Activated CD4-positive, alpha-beta T cell treated with anti-CD3 and anti-CD28 coated beads, Interleukin-2, amount 50 U/mL, for 24 hours (primary cell): ENCODE measurements at regions not wholly inside any gene's neighbourhood (a gene's known extent, or its start where the extent isn't known, plus 50 kb on each side); places are given as distances from the start of the nearest gene placed in this dataset.

Source experiments
- DNase-seq, 2 donors: peaks; one replicate each; pipeline ENCODE4 v3.0.0-alpha.2; 2020; ENCODE audit warnings: low read depth in 1 of 2, low spot score in 1 of 2

- no peak for DNase-seq
Measured at GRCh38 chr6:8570256-8570920, 135.0 kb upstream of the SLC35B3 start.

GRCh38 chr6:8562125-8562524 is 126.8 kb upstream of the SLC35B3 start:
- DNase-seq: no peak

- DNase-seq: no peak
Measured at GRCh38 chr6:8558953-8559352, 123.6 kb upstream of the SLC35B3 start.

- DNase-seq: no peak
Measured at GRCh38 chr6:8557014-8557748, 121.8 kb upstream of the SLC35B3 start.

- DNase-seq: no peak
Measured at GRCh38 chr6:8556370-8557013, 121.1 kb upstream of the SLC35B3 start.

- DNase-seq: no peak
Measured at GRCh38 chr6:8551993-8552392, 116.6 kb upstream of the SLC35B3 start.

- no peak for DNase-seq
Measured at GRCh38 chr6:8551386-8551785, 116.0 kb upstream of the SLC35B3 start.

GRCh38 chr6:8549074-8549790 is 113.9 kb upstream of the SLC35B3 start:
- DNase-seq: no peak

- no peak for DNase-seq
Measured at GRCh38 chr6:8546496-8546895, 111.2 kb upstream of the SLC35B3 start.

- no peak for DNase-seq
Measured at GRCh38 chr6:8545336-8545735, 110.0 kb upstream of the SLC35B3 start.

- DNase-seq: no peak
Measured at GRCh38 chr6:8543714-8544113, 108.4 kb upstream of the SLC35B3 start.

GRCh38 chr6:8539453-8539852 is 104.1 kb upstream of the SLC35B3 start:
- DNase-seq: no peak

GRCh38 chr6:8536122-8536521 is 100.8 kb upstream of the SLC35B3 start:
- no peak for DNase-seq

GRCh38 chr6:8535519-8535918 is 100.2 kb upstream of the SLC35B3 start:
- no peak for DNase-seq

- no peak for DNase-seq
Measured at GRCh38 chr6:8530785-8531435, 95.6 kb upstream of the SLC35B3 start.

GRCh38 chr6:8529250-8529649 is 93.9 kb upstream of the SLC35B3 start:
- DNase-seq: no peak

GRCh38 chr6:8527818-8528217 is 92.5 kb upstream of the SLC35B3 start:
- no peak for DNase-seq

GRCh38 chr6:8526624-8527023 is 91.3 kb upstream of the SLC35B3 start:
- DNase-seq: no peak

- DNase-seq: no peak
Measured at GRCh38 chr6:8525370-8525769, 90.0 kb upstream of the SLC35B3 start.

GRCh38 chr6:8513174-8513573 is 77.8 kb upstream of the SLC35B3 start:
- DNase-seq: no peak

GRCh38 chr6:8507286-8507685 is 71.9 kb upstream of the SLC35B3 start:
- no peak for DNase-seq
